Sigmoid colon (tissue), 4 donors: ENCODE measurements at regions not wholly inside any gene's neighbourhood (a gene's known extent, or its start where the extent isn't known, plus 50 kb on each side); places are given as distances from the start of the nearest gene placed in this dataset.

Source experiments
- POLR2A ChIP-seq, 2 donors: fragments of 450-650 bp; IDR thresholded peaks; one replicate each; pipeline ENCODE4 v1.6.1; 2016; ENCODE audit warnings: antibody characterized with exemption in 2 of 2, mild to moderate bottlenecking in 2 of 2, moderate library complexity in 2 of 2
- POLR2AphosphoS5 ChIP-seq, 4 donors: sonication (generic); formaldehyde crosslinking; IDR thresholded peaks; one replicate each; pipeline ENCODE4 v1.6.1; 2017; ENCODE audit warnings: antibody characterized with exemption in 4 of 4
- TF ChIP-seq, protein P1 (sequence below), 4 experiments: fragments of 450-650 bp in 3 of 4; fragments of 200-600 bp in 1 of 4; IDR thresholded peaks; one replicate each; pipeline ENCODE4 v1.5.1; 2016 to 2019; ENCODE audit warnings: antibody characterized with exemption in 4 of 4, mild to moderate bottlenecking in 3 of 4, moderate library complexity in 2 of 4

DNA sequence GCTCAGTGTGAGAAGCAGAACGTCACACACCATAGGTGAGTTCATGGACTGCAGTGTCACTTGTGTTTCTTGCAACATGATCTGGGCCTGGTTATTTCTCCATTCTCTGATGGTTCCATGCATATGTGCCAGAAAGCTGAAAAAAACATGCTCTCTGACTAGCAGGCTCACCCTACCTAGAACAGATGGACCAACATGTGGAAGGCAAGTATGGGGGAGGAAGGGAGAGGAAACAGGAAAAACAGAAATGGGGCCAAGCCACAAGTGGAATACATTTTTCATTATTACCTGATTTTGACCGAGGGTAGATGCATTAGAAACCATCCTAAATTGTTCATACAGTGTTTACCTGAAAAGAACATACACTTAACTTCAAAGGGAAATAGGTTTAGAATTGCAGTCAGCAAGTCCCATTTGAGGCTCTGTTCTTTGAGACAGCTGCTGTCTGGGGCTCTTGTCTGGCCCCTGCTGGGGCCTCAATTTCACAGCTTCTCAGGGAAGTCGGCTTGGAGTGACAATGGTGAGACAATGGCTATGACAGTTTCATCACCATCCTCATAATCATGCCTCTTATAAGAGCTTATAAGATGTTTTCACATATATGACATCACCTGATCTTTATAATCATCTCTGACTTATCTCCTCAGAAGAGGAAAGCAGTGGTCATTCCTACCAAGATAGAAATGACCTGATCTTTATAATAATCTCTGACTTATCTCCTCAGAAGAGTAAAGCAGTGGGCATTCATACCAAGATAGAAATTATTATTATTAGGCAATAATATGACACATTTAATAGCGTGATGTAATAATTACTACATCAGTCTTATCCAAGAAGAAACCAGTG is 327.3 kb downstream of the SIPA1L2 start:
- TF ChIP-seq POLR2A (IDR thresholded peaks at IDR 0.05): no peak
- TF ChIP-seq, protein P1, sequence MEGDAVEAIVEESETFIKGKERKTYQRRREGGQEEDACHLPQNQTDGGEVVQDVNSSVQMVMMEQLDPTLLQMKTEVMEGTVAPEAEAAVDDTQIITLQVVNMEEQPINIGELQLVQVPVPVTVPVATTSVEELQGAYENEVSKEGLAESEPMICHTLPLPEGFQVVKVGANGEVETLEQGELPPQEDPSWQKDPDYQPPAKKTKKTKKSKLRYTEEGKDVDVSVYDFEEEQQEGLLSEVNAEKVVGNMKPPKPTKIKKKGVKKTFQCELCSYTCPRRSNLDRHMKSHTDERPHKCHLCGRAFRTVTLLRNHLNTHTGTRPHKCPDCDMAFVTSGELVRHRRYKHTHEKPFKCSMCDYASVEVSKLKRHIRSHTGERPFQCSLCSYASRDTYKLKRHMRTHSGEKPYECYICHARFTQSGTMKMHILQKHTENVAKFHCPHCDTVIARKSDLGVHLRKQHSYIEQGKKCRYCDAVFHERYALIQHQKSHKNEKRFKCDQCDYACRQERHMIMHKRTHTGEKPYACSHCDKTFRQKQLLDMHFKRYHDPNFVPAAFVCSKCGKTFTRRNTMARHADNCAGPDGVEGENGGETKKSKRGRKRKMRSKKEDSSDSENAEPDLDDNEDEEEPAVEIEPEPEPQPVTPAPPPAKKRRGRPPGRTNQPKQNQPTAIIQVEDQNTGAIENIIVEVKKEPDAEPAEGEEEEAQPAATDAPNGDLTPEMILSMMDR (IDR thresholded peaks at IDR 0.05): no peak
- TF ChIP-seq POLR2AphosphoS5 (IDR thresholded peaks at IDR 0.05): no peak
